Hepatocyte (in vitro differentiated cells): ENCODE measurements at regions not wholly inside any gene's neighbourhood (a gene's known extent, or its start where the extent isn't known, plus 50 kb on each side); places are given as distances from the start of the nearest gene placed in this dataset.

Experiments
- DNase-seq: peaks from one replicate; pipeline ENCODE4 v3.0.0-alpha.2; 2016; ENCODE audit warnings: low spot score
- H2AFZ ChIP-seq: fragments of 200-600 bp; sonication (generic); 2 replicates; pipeline ENCODE4 v1.6.0; 2016; ENCODE audit warnings: antibody characterized with exemption, mild to moderate bottlenecking
- H3K27ac ChIP-seq: fragments of 200-600 bp; sonication (generic); 2 replicates; pipeline ENCODE4 v1.5.1; 2016; ENCODE audit warnings: mild to moderate bottlenecking
- H3K27me3 ChIP-seq: fragments of 200-600 bp; sonication (generic); 2 replicates; pipeline ENCODE4 v1.6.1; 2016
- H3K36me3 ChIP-seq: fragments of 200-600 bp; sonication (generic); replicated peaks from 2 replicates; pipeline ENCODE4 v1.5.1; 2016; ENCODE audit warnings: low read depth; ENCODE audit not compliant: insufficient read depth
- H3K4me1 ChIP-seq: fragments of 200-600 bp; sonication (generic); 2 replicates; pipeline ENCODE4 v1.5.1; 2016; ENCODE audit warnings: mild to moderate bottlenecking, moderate library complexity; ENCODE audit not compliant: insufficient read depth
- H3K4me2 ChIP-seq: fragments of 200-600 bp; sonication (generic); 2 replicates; pipeline ENCODE4 v1.6.0; 2016
- H3K4me3 ChIP-seq: fragments of 200-600 bp; sonication (generic); 2 replicates; pipeline ENCODE4 v1.5.1; 2016; ENCODE audit warnings: mild to moderate bottlenecking
- H3K79me2 ChIP-seq: fragments of 200-600 bp; sonication (generic); 2 replicates; pipeline ENCODE4 v1.6.0; 2017; ENCODE audit warnings: mild to moderate bottlenecking
- H3K9me2 ChIP-seq: fragments of 200-600 bp; sonication (generic); replicated peaks from 2 replicates; pipeline ENCODE4 v1.6.0; 2017; ENCODE audit warnings: mild to moderate bottlenecking; ENCODE audit not compliant: insufficient read depth
- H3K9me3 ChIP-seq: fragments of 200-600 bp; sonication (generic); 2 replicates; pipeline ENCODE4 v1.5.1; 2016; ENCODE audit warnings: low read depth, mild to moderate bottlenecking
- H4K20me1 ChIP-seq: fragments of 200-600 bp; sonication (generic); 2 replicates; pipeline ENCODE4 v1.6.0; 2016; ENCODE audit warnings: mild to moderate bottlenecking; ENCODE audit not compliant: insufficient read depth, poor library complexity, severe bottlenecking
- CTCF ChIP-seq: fragments of 200-600 bp; sonication (generic); IDR thresholded peaks from 2 replicates; pipeline ENCODE4 v1.5.1; 2016; ENCODE audit warnings: antibody characterized with exemption, mild to moderate bottlenecking; ENCODE audit not compliant: poor library complexity
- EZH2 ChIP-seq: fragments of 200-600 bp; sonication (generic); IDR thresholded peaks from 2 replicates; pipeline ENCODE4 v1.6.1; 2016; ENCODE audit warnings: antibody characterized with exemption, mild to moderate bottlenecking, borderline replicate concordance
- EZH2phosphoT487 ChIP-seq: fragments of 200-600 bp; sonication (generic); IDR thresholded peaks from one replicate; pipeline ENCODE4 v1.6.1; 2018; ENCODE audit warnings: antibody characterized with exemption, mild to moderate bottlenecking, low read depth, moderate library complexity; ENCODE audit not compliant: unreplicated experiment, severe bottlenecking
- WGBS: methylation state at CpG from one replicate; pipeline ENCODE4 v1.1.6; 2016; ENCODE audit warnings: low lambda C conversion rate; ENCODE audit errors: missing lambda C conversion rate; 5-methylcytosine and 5-hydroxymethylcytosine counted together

DNA sequence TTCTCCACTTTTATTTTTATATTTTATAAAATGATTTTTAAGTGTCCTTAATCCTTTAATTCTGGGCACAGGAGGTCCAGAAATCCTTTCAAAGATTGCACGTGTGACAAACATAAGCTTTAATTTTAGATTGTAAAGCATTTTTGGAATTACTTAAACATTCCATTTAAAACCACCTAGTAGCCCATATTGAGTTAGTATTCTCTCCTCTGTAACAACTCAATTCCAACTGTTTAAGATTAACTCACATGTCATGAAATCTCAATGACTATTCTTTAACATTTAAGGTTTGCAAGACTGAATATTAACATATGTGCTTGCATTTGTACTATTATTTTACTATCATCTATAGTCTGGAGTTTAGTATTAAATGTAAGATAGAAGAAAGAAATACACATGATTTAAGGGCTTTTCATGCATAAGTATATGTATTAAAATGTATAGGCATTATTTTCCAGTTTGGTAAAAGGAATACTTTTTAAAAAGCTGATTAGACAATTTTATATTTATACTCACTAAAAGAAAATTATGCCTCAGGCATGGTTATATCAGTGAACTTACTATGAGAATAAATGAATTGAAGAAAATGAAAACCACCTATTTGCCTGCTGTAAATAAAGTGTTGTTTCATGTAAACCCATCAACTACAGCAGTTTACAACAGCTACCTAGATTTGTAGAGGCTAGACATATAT lies 776.9 kb downstream of the SLC6A15 start:
- Histone ChIP-seq H3K9me2 (no peaks in the 10 kb centered on the region), H3K36me3 (no peaks in the 10 kb centered on the region), H3K4me2 (no peak overlapping the region), H3K27ac (no peak overlapping the region), H4K20me1 (no peaks in the 10 kb centered on the region), H3K9me3 (no peaks in the 10 kb centered on the region), H3K4me3 (no peak overlapping the region), H3K27me3 (no peaks in the 10 kb centered on the region), H2AFZ (no peak overlapping the region), H3K4me1 (no peaks in the 10 kb centered on the region), H3K79me2 (no peaks in the 10 kb centered on the region)
- no peak for DNase-seq
- 42% methylated on average over 1 of the region's 1 CpG for WGBS
- TF ChIP-seq CTCF (no peak), EZH2phosphoT487 (no peak), EZH2 (no peak)

GRCh38 chr12:84134797-84135366 lies 777.7 kb downstream of the SLC6A15 start:
- no peak for TF ChIP-seq EZH2
- no peak for TF ChIP-seq CTCF
- TF ChIP-seq EZH2phosphoT487: no peak
- Histone ChIP-seq H3K4me3 (no peak overlapping the region), H2AFZ (no peak overlapping the region), H3K9me3 (no peaks in the 10 kb centered on the region), H3K36me3 (no peaks in the 10 kb centered on the region), H3K79me2 (no peaks in the 10 kb centered on the region), H3K9me2 (no peaks in the 10 kb centered on the region), H3K27ac (no peak overlapping the region), H3K4me2 (no peak overlapping the region), H3K27me3 (no peaks in the 10 kb centered on the region), H3K4me1 (no peaks in the 10 kb centered on the region), H4K20me1 (no peaks in the 10 kb centered on the region)
- DNase-seq: no peak
- WGBS: 80% methylated on average over 2 of the region's 2 CpGs

DNA sequence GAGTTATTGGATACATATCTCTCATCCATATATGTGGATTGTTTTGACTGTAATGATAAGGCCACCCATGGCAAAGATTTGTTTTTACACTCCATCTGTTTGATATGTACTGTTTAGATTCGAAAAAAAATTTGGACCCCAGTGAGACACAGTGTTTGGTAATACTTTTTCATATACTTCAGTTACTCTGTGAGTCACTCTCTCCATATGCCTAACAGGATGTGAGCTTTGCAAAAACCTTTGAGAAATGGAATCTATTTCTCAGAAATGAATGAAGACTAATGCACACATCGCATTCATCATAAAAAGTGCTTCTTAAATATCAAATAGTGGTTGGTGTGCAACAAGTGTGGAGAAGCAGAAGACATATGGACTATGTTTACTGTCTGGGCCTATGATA lies 781.5 kb downstream of the SLC6A15 start:
- H3K9me3 ChIP-seq: no peaks in the 10 kb centered on the region
- H3K9me2 ChIP-seq: no peaks in the 10 kb centered on the region
- no peak overlapping the region for H3K27ac ChIP-seq
- H3K79me2 ChIP-seq: no peaks in the 10 kb centered on the region
- no peak for TF ChIP-seq CTCF
- no peak for TF ChIP-seq EZH2phosphoT487
- no peak for TF ChIP-seq EZH2
- no peaks in the 10 kb centered on the region for H3K27me3 ChIP-seq
- H2AFZ ChIP-seq: no peak overlapping the region
- H3K36me3 ChIP-seq: no peaks in the 10 kb centered on the region
- no peaks in the 10 kb centered on the region for H4K20me1 ChIP-seq
- H3K4me1 ChIP-seq: no peaks in the 10 kb centered on the region
- H3K4me2 ChIP-seq: no peak overlapping the region
- DNase-seq: no peak
- H3K4me3 ChIP-seq: no peak overlapping the region
- WGBS: 80% methylated on average over 2 of the region's 2 CpGs
